ENCODE measurements at regions not wholly inside any gene's neighbourhood (a gene's known extent, or its start where the extent isn't known, plus 50 kb on each side); places are given as distances from the start of the nearest gene placed in this dataset.

GRCh38 chr12:94098466-94098865 is 49.9 kb upstream of the PLXNC1 start:
- TF ChIP-seq CTCF (IDR thresholded peaks at IDR 0.05) (no peak), POLR2A (IDR thresholded peaks at IDR 0.05) (no peak)
